ENCODE measurements at regions not wholly inside any gene's neighbourhood (a gene's known extent, or its start where the extent isn't known, plus 50 kb on each side); places are given as distances from the start of the nearest gene placed in this dataset.

GRCh38 chr12:124433147-124433874 is 134.1 kb downstream of the NCOR2 start:
- no peak for DNase-seq

- DNase-seq = no peak
These were observed 135.0 kb downstream of the NCOR2 start for GRCh38 chr12:124432376-124432775.

GRCh38 chr12:124431971-124432370 is 135.4 kb downstream of the NCOR2 start:
- DNase-seq = no peak

- no peak for DNase-seq
These were observed 135.6 kb downstream of the RFLNA start for GRCh38 chr12:124430491-124430890.

GRCh38 chr12:124429535-124429934 is 134.6 kb downstream of the RFLNA start:
- no peak for DNase-seq

- DNase-seq = no peak
These were observed 133.9 kb downstream of the RFLNA start for GRCh38 chr12:124428792-124429281.

GRCh38 chr12:124428136-124428791 is 133.4 kb downstream of the RFLNA start:
- DNase-seq = peak in 31 of 56 donors; percentile 17 to 82 (median 53)

- DNase-seq = peak in 10 of 56 donors; percentile 23 to 61 (median 36)
These were observed 132.0 kb downstream of the RFLNA start for GRCh38 chr12:124426594-124427555.

GRCh38 chr12:124425667-124426066 is 130.8 kb downstream of the RFLNA start:
- DNase-seq = no peak

GRCh38 chr12:124424516-124424905 is 129.6 kb downstream of the RFLNA start:
- no peak for DNase-seq

- DNase-seq = no peak
These were observed 129.0 kb downstream of the RFLNA start for GRCh38 chr12:124423761-124424515.

GRCh38 chr12:124422570-124423523 is 128.0 kb downstream of the RFLNA start:
- peak in 51 of 56 donors; percentile 22 to 90 (median 68) for DNase-seq

- peak in 1 of 56 donors; percentile 18 for DNase-seq
These were observed 127.3 kb downstream of the RFLNA start for GRCh38 chr12:124422142-124422569.

- DNase-seq = peak in 34 of 56 donors; percentile 23 to 76 (median 50)
These were observed 126.2 kb downstream of the RFLNA start for GRCh38 chr12:124420996-124421674.

GRCh38 chr12:124420041-124420995 is 125.4 kb downstream of the RFLNA start:
- DNase-seq = peak in 4 of 56 donors; percentile 35 to 49 (median 37)

- DNase-seq = no peak
These were observed 124.6 kb downstream of the RFLNA start for GRCh38 chr12:124419292-124420040.

GRCh38 chr12:124418791-124419190 is 123.9 kb downstream of the RFLNA start:
- peak in 1 of 56 donors; percentile 38 for DNase-seq
